Neural cell (in vitro differentiated cells): ENCODE measurements at regions not wholly inside any gene's neighbourhood (a gene's known extent, or its start where the extent isn't known, plus 50 kb on each side); places are given as distances from the start of the nearest gene placed in this dataset.

ENCODE experiments used
- EZH2 ChIP-seq: fragments of 200-600, 300-800 bp; shearing (Covaris generic), sonication (generic); IDR thresholded peaks from 2 replicates; pipeline ENCODE4 v1.6.1; 2014; ENCODE audit warnings: antibody characterized with exemption, low read length, borderline replicate concordance, mild to moderate bottlenecking; ENCODE audit not compliant: insufficient read depth, poor library complexity, severe bottlenecking
- POLR2AphosphoS5 ChIP-seq: IDR thresholded peaks from 2 replicates; pipeline ENCODE4 v1.6.1; 2012
- RAD21 ChIP-seq: fragments of 450-650 bp; conservative IDR thresholded peaks from 2 replicates; pipeline ENCODE4 v1.6.1; 2014; ENCODE audit warnings: antibody characterized with exemption, mild to moderate bottlenecking, moderate library complexity
- TAF1 ChIP-seq: IDR thresholded peaks from 2 replicates; pipeline ENCODE4 v1.6.1; 2012; ENCODE audit warnings: low read depth
- TF ChIP-seq, protein P1 (sequence below): fragments of 450-650 bp; IDR thresholded peaks from 2 replicates; pipeline ENCODE4 v1.5.1; 2014; ENCODE audit warnings: antibody characterized with exemption, mild to moderate bottlenecking, moderate library complexity; ENCODE audit not compliant: poor library complexity, severe bottlenecking

DNA sequence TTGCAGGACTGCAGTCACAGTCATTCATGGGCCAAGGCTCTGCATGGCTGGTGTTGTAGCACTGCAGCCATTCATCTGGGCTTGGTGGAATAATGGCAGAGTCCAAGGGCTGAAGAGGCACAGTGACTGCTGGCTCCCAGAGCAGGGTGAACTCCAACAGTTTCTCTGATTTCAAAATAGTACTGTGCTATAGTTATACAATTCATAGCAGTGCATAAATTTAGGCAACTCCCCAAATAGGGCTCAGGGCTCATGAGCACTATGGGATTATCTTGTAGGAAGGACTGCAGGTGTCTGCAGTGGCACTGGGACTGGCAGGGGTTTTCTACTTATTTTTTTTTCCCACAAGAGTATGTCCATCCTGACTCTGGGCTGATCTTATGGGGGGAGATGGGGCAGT lies 642.5 kb upstream of the SGCD start:
- no peak for TF ChIP-seq RAD21
- TF ChIP-seq TAF1 = no peak
- TF ChIP-seq, protein P1, sequence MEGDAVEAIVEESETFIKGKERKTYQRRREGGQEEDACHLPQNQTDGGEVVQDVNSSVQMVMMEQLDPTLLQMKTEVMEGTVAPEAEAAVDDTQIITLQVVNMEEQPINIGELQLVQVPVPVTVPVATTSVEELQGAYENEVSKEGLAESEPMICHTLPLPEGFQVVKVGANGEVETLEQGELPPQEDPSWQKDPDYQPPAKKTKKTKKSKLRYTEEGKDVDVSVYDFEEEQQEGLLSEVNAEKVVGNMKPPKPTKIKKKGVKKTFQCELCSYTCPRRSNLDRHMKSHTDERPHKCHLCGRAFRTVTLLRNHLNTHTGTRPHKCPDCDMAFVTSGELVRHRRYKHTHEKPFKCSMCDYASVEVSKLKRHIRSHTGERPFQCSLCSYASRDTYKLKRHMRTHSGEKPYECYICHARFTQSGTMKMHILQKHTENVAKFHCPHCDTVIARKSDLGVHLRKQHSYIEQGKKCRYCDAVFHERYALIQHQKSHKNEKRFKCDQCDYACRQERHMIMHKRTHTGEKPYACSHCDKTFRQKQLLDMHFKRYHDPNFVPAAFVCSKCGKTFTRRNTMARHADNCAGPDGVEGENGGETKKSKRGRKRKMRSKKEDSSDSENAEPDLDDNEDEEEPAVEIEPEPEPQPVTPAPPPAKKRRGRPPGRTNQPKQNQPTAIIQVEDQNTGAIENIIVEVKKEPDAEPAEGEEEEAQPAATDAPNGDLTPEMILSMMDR = no peak
- no peak for TF ChIP-seq EZH2
- no peak for TF ChIP-seq POLR2AphosphoS5
